Adrenal gland (tissue), 5 donors: ENCODE measurements at regions not wholly inside any gene's neighbourhood (a gene's known extent, or its start where the extent isn't known, plus 50 kb on each side); places are given as distances from the start of the nearest gene placed in this dataset.

ENCODE experiments used
- POLR2A ChIP-seq, 2 donors: fragments of 450-650 bp; IDR thresholded peaks; one replicate each; pipeline ENCODE4 v1.6.1; 2017; ENCODE audit warnings: antibody characterized with exemption in 2 of 2, mild to moderate bottlenecking in 2 of 2, moderate library complexity in 1 of 2
- TF ChIP-seq, protein P1 (sequence below), 6 experiments: fragments of 450-650 bp in 4 of 6; fragments of 200-600 bp in 2 of 6; sonication (generic) in 1 of 6; IDR thresholded peaks; 1 replicate in 5 of 6; 2 replicates in 1 of 6; pipeline versions ENCODE4 v1.5.1 to v1.8.0; 2016 to 2021; ENCODE audit warnings: antibody characterized with exemption in 6 of 6, mild to moderate bottlenecking in 2 of 6, moderate library complexity in 1 of 6
- donor health status: DM: no; HTN: no; CAD: no.

- TF ChIP-seq, protein P1, sequence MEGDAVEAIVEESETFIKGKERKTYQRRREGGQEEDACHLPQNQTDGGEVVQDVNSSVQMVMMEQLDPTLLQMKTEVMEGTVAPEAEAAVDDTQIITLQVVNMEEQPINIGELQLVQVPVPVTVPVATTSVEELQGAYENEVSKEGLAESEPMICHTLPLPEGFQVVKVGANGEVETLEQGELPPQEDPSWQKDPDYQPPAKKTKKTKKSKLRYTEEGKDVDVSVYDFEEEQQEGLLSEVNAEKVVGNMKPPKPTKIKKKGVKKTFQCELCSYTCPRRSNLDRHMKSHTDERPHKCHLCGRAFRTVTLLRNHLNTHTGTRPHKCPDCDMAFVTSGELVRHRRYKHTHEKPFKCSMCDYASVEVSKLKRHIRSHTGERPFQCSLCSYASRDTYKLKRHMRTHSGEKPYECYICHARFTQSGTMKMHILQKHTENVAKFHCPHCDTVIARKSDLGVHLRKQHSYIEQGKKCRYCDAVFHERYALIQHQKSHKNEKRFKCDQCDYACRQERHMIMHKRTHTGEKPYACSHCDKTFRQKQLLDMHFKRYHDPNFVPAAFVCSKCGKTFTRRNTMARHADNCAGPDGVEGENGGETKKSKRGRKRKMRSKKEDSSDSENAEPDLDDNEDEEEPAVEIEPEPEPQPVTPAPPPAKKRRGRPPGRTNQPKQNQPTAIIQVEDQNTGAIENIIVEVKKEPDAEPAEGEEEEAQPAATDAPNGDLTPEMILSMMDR (IDR thresholded peaks at IDR 0.05): no peak
- TF ChIP-seq POLR2A (IDR thresholded peaks at IDR 0.05): no peak
Measured at GRCh38 chr4:62544428-62544827, 1344.3 kb downstream of the ADGRL3 start.
